ENCODE measurements at regions not wholly inside any gene's neighbourhood (a gene's known extent, or its start where the extent isn't known, plus 50 kb on each side); places are given as distances from the start of the nearest gene placed in this dataset.

DNA sequence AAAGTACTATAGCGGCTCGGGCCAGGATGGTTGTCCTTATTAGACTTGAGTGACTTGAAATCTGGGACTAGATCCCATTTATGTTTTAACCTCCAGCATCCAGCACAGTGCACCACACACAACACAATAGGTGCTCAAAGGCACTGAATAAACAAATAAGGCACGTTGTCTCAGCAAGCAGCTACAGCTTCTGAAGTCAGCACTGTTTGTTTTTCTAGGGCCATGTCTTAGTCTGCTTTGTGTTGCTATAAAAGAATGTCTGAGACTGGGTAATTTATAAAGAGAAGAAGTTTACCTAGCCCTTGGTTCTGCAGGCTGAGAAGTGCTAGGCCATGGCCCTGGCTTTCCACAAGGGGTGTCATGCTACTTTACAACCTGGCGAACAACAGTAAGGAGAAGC is 102.1 kb upstream of the LNX1 start:
- TF ChIP-seq, protein P1, sequence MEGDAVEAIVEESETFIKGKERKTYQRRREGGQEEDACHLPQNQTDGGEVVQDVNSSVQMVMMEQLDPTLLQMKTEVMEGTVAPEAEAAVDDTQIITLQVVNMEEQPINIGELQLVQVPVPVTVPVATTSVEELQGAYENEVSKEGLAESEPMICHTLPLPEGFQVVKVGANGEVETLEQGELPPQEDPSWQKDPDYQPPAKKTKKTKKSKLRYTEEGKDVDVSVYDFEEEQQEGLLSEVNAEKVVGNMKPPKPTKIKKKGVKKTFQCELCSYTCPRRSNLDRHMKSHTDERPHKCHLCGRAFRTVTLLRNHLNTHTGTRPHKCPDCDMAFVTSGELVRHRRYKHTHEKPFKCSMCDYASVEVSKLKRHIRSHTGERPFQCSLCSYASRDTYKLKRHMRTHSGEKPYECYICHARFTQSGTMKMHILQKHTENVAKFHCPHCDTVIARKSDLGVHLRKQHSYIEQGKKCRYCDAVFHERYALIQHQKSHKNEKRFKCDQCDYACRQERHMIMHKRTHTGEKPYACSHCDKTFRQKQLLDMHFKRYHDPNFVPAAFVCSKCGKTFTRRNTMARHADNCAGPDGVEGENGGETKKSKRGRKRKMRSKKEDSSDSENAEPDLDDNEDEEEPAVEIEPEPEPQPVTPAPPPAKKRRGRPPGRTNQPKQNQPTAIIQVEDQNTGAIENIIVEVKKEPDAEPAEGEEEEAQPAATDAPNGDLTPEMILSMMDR (conservative IDR thresholded peaks at IDR 0.05 in 1 of 2, IDR thresholded peaks at IDR 0.05 in 1 of 2; ENCODE audit: low read depth in 1 of 2, low read length in 2 of 2) = no peak
- TF ChIP-seq EZH2 (IDR thresholded peaks at IDR 0.05; ENCODE audit: low read length, missing control alignments) = no peak
